Prostate gland (tissue), 1 donor: ENCODE measurements at regions not wholly inside any gene's neighbourhood (a gene's known extent, or its start where the extent isn't known, plus 50 kb on each side); places are given as distances from the start of the nearest gene placed in this dataset.

ENCODE experiments used
- POLR2A ChIP-seq: fragments of 450-650 bp; IDR thresholded peaks from one replicate; pipeline ENCODE4 v1.6.1; 2016; ENCODE audit warnings: antibody characterized with exemption, mild to moderate bottlenecking
- POLR2AphosphoS5 ChIP-seq: sonication (generic); formaldehyde crosslinking; IDR thresholded peaks from one replicate; pipeline ENCODE4 v1.6.1; 2017; ENCODE audit warnings: antibody characterized with exemption

DNA sequence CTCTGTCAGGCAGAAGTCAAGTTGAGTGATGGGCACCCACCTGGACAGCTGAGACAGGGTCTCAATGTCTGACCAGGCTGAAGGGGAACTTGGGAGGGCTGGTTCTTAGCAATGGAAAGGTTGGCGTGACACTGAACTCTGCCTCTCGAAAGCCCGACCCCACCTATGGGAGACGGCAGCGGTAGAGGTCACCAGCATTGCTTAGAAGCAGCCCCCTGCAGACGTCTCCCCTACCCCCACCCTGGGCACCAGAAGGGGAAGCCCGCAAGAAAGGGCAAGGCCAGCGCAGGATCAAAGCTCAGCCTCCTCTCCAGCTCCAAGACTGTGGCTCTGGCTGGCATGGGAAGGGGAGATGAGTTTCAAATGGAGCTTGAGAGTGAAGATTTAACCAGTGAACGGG, 184.8 kb upstream of the LYSMD4 start:
- TF ChIP-seq POLR2A (no peak), POLR2AphosphoS5 (no peak)
